Right ventricle myocardium inferior (tissue), 1 donor: ENCODE measurements at regions not wholly inside any gene's neighbourhood (a gene's known extent, or its start where the extent isn't known, plus 50 kb on each side); places are given as distances from the start of the nearest gene placed in this dataset.
A peak's percentile ranks its signal among the peaks of the same experiment; 100 is the strongest.

Source experiments
- ATAC-seq: fragments of 200-7000 bp; cut with Tn5 transposase; one replicate; pipeline ENCODE4 v1.9.1; 2020; ENCODE audit warnings: mild to moderate bottlenecking, moderate library complexity
- DNase-seq: peaks from one replicate; pipeline ENCODE4 v3.0.0; 2021; ENCODE audit errors: missing footprints
- intact Hi-C: fragments of 100-400 bp; cut with DNase I; formaldehyde crosslinking; loops from one replicate; pipeline ENCODE4 v1.11.0; 2022
- donor health status: DM: no; HTN: yes; CAD: no; lungs with severe emphysema.

DNA sequence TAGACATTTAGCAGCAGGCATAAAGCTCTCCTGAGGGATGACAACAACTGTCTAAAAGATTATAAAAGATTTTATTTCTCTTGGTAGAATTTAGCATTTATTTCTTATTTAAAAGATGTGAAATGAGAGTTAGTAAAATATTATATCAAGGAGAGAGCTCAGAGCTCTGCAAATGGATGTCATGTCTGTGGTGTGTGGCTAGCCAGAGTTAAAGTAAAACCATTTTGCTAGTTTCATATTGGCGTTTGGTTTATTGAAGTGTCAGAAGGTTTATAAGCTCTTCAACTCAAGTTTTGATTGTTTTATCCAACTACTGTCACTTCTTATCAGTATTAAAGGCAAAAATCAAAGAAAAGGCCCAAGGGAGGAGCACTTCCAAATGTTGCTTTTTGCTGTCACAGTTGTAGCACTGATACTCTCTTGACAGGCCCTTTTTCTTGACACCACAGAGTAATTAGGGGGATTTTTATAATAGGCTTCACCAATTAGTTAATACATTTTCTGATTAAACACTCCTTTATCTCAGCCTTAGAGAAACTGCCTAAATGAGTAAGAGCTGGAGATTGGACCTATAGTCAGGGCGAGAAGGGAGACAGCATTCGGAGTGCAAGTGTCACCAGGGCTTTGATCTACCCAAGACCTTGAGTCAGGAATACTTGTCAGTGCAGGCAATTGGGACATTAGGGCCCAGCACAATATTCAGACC is 233.9 kb downstream of the PTBP2 start:
- ATAC-seq (no peak), DNase-seq (no peak)
- intact Hi-C loops = no loop called here

DNA sequence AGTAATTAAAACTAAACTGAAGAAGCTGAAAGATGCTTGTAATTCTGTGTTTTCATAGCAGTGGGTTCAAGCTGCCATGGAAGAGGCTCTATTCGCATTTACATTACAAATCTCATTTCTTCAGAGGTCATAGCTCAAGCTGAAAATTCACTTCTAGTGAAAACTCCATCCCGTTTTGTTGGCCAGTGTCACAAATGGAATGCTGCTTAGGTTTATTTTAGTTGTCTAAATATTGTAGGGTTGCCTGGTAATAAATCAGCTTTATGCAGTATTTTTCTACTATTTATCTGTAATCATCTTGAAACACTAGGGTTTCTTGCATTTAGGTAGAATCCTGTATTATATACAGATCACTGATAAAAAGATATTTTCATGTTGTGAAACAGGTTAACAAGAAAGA is 240.6 kb downstream of the PTBP2 start:
- DNase-seq (no peak), ATAC-seq (no peak)
- intact Hi-C loops = loop anchor here (10.0 kb wide), 1 partner anchor 1503 kb away; no protein-coding TSS in a partner anchor

DNA sequence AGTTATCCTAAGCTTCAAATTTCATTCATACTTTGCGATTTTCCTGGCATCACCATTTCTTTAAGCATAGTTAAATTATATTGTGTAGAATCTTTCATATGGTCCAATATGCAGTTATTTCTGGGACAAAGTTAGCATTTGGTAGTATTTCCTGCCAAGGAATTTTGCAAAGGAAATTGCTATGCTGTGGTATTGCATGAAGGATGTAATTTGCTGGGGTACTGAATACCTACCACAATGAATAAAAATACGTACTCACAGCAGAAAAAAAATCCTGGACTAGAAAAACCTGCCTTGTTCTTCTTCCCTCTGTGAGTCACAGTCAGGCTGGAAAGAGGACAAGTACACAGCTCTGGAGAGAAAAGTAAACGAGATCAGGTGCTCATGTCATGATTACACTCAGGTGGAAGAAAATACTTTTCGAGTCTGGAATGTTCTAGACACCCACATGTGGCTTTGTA is 241.2 kb downstream of the PTBP2 start:
- no peak for DNase-seq
- intact Hi-C loops = loop anchor here (10.0 kb wide), 1 partner anchor 1502 kb away; no protein-coding TSS in a partner anchor
- no peak for ATAC-seq

DNA sequence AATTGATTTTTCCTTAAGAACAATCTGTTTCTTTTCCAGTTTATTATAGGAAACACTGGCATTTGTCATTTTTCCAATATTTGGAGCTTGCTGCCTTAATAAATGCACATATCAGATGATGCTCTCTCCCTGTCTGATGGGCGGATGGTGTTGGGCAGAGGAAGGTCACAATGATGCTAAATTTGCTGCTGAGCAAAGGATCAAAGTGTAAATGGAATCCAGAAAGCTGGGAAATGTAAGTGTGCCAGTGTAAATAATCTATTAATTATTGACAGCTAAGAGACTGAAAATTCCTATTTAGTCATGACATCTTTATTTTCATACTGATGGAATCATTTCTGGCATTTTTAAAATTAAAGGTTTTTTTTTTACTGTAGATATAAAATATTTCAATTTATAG is 243.2 kb downstream of the PTBP2 start:
- no peak for ATAC-seq
- intact Hi-C loops = loop anchor here (5.0 to 10.0 kb wide), 2 partner anchors 1088 to 1500 kb away; no protein-coding TSS in a partner anchor
- no peak for DNase-seq

DNA sequence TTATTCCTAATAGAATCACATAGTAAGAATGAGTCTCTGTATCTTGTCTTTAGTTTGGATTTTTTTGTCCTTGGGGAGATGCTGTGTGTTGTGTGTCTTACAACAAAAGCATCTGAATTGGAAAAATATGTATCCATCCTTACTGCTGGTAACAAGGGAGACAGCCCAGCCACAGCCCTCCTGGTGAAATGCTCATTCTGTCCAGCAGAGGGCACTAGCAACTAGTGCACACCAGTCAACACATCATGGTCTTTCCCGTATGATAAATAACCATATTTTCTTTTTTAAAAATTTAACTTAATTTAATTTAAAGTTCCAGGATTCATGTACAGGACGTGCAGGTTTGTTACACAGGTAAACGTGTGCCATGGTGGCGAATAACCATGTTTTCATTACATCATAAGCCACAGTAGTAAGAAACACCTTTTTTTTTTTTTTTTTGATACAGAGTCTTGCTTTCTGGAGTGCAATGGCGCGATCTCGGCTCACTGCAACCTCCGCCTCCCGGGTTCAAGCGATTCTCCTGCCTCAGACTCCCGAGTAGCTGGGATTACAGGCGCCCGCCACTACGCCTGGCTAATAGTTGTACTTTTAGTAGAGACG is 245.1 kb downstream of the PTBP2 start:
- DNase-seq (peak; percentile 70), ATAC-seq (peak; percentile 72)
- intact Hi-C loops = loop anchor here (5.0 to 10.0 kb wide), 2 partner anchors 1086 to 1498 kb away; no protein-coding TSS in a partner anchor

DNA sequence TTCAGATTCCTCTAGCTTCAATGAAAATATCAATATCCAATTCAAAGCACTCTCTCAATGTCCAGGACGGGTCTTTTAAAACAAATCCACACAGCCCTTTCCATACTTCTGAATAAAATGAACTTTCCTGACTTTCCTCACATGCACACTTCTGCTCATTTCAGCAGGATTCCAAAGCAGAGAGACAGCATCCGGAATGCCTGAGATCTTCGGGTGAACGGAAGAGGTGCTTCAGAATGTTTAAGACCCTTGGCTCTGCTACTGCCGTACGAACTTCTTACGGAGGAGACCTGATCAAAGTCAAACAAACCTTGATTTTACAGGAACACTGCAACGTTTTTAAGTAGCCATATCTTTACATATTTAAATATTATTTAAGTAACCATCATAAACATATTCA is 245.7 kb downstream of the PTBP2 start:
- no peak for DNase-seq
- intact Hi-C loops = loop anchor here (5.0 to 10.0 kb wide), 2 partner anchors 1085 to 1497 kb away; no protein-coding TSS in a partner anchor
- no peak for ATAC-seq

DNA sequence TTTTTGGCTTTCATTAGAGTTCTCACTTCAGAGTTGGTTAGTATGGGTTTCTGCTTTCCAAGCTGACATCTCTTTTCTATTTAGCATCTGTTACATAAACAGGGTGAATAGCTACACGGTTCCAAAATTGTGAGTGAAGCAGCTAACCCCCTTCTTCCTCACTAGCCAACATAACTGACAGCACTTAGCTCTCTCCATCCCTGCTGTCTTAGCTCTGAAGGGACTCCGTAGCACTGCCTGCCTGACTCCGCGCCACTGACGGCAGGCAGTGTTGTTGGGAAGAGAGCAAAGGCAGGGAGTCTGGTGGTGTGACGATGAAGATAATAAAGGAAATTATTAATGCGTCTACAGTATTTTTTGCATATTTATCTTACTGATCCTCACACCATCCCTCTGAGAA is 247.0 kb downstream of the PTBP2 start:
- DNase-seq (no peak), ATAC-seq (peak; percentile 71)
- intact Hi-C loops = loop anchor here (5.0 to 10.0 kb wide), 2 partner anchors 1084 to 1496 kb away; no protein-coding TSS in a partner anchor

DNA sequence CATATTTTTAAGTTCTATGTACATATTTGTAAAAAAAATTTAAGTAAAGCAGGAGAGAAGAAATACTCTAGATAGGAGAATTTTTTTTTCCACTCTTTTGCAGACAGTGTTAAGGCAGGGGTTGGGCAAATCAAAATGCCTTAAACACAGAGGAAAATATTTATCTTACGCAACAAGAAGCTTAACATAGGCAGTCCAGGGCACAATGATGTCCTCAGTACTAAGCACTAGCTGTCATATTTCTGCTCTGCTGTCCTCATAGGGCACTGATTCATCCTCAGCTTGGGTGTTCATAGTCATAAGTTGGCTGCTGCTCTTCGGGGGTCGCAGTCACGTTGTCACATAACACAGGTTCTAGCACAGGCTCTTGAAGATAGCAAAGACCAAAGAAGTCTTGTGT is 247.4 kb downstream of the PTBP2 start:
- intact Hi-C loops = loop anchor here (5.0 to 10.0 kb wide), 2 partner anchors 1083 to 1496 kb away; no protein-coding TSS in a partner anchor
- ATAC-seq = no peak

DNA sequence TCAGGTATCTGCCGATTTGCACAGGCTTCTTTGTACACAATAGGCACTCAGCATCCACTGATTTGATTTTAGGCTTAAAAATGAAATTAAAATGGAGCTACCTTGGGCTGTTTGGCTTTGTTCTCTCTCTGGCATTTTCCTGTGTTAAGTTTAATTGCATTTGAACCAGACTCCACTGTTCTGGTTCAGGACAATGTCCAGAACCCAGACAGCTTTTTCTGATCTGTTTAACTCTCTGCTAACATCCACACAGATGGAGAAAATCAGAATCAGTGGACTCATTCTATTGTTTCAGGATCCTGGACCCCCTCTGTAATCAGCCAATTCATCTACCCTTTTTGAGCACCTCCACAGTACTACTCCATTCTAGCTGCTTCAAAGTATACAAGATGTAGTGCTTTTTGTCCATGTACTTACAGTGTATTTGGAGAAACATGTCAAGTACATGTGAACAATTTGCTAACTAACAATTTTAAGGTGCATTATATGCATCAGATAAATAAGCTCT is 248.1 kb downstream of the PTBP2 start:
- intact Hi-C loops = loop anchor here (5.0 to 10.0 kb wide), 2 partner anchors 1083 to 1495 kb away; no protein-coding TSS in a partner anchor
- DNase-seq = no peak

More for the DNA sequence above, 247.4 kb downstream of the PTBP2 start:
- DNase-seq = no peak

DNA sequence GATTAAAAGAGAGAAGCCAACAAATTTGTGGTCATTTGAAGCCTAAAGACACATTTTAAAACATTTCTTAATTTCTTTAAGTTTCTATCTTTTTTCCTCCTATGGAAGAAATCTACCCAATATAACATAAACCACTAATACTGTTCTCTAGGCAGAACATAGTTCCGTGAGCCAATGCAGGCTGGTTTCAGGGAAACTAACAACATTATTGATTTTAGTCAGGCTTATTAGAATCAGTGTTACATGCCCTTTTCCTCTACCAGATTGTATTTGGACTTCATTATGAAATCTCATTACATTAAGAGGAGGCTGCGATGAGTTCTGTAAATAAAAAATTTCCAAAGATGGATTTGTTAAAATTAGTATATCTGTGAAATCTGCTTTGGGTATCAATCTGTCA is 249.9 kb downstream of the PTBP2 start:
- DNase-seq (no peak), ATAC-seq (no peak)
- intact Hi-C loops = no loop called here

More for the DNA sequence above, 248.1 kb downstream of the PTBP2 start:
- no peak for ATAC-seq

DNA sequence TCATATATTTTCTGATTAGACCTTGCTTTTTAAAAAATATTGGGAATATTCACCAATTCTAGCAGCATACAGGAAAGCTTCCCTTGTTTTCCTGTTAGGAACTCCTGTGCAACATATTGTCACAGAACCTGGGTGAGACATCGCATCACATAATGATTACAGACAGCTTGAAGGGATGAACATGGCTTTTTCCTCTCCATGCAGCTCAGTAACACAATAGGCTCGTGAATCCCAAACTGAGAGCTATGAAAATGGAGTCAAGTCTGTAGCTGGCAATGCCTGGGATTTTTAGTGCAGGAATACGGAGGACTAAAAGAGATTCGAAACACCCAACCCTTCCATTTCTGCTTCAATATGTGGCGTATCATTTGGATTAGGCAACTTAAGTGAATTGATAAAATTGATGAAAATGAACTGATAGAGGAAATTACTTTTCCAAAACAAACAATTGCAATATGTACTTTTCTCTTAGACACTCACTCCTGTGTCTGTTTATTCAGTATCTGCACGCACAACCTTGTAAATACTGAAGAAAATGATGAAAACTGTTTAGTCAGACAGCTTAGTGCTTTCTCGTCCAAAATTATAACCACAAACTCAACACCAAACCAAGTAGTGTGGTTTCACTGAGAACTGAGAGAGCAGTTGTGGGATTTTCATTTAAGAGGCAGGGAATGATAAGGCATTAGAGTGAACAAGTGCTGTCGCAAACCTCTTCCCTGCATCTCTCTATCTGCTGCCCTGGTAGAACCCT is 250.4 kb downstream of the PTBP2 start:
- ATAC-seq (no peak), DNase-seq (no peak)
- intact Hi-C loops = no loop called here

DNA sequence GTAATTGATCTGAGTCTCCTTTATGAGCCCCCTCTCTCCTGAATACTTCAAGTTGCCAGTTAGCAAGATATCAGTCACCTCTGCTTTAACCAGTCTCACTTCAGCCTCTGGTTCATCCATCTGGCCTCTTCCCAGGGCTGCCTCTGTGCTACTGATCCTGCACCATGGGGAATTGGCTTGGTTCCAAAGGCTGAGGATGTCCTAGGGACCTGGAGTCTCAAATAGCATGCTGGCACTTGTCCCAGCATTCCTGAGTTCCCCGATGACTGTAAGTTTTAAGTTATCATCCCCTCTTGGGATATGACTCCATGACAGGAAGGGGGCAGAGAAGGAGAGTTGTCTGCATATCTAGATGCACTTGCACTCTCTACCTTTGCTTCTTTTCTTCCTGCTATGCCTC is 252.0 kb downstream of the PTBP2 start:
- intact Hi-C loops = no loop called here
- ATAC-seq (no peak), DNase-seq (no peak)

DNA sequence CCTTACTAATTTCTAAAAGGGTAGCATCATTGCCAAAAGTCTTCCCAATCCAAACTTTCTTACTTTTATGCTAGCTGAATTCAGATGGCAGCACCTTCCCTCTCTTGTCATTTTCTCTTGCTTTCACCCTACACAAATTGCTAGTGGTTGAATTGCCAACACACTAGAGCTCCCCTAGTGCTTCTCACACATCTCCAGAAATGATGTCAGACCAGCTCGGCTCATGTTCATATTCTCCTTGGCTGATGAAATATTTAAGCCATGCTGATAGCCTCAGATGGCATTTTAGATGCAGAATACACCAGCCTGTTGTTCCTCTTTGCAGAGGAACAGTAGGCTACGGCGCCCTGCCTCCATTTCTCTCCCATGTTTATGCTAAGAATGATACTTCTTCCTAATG is 256.9 kb downstream of the PTBP2 start:
- intact Hi-C loops = no loop called here
- no peak for DNase-seq

DNA sequence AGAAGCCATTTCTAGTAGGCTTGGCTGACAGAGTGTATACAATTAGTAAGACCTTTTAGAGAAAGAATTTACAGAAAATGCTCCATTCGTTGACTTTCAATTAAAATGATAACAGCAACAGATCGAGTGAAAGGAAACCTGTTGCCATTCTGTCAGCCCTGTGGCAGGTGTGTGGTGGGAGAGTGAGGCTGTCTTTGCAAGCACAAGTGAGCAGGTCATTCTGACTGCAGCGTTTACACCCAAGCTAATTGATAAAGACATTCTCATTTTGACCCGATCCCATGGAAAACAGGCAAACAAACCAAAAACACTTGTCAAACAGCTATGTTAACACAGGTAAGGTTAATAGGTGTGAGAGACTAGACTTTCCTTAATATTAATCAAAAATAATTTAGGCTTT is 257.3 kb downstream of the PTBP2 start:
- no peak for DNase-seq
- intact Hi-C loops = no loop called here
- ATAC-seq = no peak

More for the DNA sequence above, 256.9 kb downstream of the PTBP2 start:
- no peak for ATAC-seq

DNA sequence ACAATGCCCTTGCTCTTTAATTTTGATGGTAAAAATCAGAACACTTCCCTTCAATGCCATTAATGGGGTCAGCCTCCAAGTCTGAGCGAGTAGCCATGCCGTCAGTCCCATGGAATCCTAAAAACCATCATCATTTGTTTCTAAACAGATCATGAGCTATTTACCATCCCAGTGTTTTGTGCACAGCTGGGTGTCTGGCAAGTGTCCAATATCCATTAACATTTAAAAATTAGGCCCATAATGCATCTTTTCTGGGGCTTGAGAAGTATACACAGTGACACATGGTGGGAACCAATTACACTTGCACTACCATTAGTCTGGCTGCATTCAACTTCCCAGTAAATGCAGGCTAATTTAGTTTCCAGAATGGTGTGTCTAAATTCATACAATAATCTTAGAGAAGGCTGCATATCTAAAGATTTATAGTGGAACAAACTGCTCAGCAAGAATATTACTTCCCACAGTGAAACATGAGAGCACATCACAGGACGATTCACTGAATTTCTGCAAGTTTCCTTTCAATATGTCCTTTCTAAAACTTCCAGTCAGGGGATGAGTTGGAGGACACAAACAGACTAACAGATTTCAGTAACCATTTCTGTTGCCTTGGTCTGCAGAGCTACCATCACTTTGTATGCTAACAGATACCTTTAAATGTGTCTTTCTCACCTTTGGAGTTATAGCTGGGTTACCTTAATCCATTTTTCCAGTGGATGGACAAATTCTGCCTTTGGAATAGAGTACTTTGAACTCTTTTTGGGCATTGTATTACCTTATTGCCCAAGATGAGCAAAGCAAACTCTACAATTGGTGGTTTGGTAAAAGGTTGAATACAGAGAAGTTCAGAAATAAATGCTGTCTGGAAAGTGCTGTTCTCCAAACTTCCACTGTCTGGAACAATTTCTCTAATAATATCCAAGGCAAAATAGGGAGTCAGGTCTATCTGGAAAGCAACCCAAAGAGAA is 258.0 kb downstream of the PTBP2 start:
- intact Hi-C loops = no loop called here
- DNase-seq (no peak), ATAC-seq (no peak)

DNA sequence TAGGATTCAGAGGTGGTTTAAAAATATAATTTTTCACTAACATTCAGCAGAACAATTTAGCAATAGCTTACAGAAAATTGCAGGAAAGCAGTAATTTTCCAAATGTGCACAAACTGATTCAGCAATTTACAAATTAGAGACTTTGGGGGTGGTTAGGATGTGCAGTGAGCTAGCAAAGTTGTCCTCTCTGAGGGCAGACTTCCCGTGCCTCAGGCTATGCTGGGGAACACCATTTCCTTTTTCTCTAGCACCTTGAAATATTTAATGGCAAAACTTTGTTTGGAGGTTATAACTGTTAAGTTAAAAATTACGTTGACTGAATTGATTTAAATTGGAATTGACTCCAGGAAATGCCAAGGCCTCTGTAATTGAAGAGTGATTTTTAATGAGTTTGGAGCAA is 258.9 kb downstream of the PTBP2 start:
- no peak for DNase-seq
- intact Hi-C loops = no loop called here
- no peak for ATAC-seq

DNA sequence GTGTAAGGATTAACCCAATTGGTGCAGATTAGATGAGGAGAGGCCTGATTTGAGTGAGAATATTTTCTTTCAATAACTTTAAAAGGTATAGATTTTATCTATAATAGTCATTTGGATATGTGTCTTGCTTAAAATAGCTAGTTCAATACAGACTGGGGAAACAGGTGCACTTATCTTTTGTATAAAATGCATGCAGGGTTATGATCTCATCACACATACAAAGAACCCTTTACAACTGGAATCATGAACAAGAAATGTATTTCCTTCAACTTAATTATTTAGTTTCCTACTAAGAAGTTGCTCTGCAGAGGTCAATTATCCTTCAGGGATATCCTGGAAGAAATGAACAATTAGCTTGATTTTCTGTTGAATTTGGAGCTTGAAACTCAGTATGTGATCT is 259.6 kb downstream of the PTBP2 start:
- intact Hi-C loops = no loop called here
- no peak for ATAC-seq
- DNase-seq = no peak

DNA sequence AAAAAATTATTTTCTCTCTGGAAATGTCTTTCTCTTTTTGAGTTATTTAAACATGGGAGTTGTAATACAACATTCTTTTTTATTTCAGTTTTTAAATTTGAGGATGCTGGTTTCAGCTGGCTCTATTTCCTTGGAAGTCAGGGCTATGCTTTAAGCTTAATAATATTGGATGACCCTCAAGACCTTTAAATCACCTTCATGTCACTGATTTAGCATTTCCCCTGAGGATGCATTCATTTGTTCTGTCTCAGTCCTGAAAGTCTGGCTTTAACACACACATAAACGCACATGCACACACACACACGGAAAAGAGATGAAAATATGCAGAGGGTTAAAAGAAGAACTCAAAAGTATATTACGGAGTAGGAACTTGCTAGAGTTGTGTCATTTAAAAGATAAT is 260.5 kb downstream of the PTBP2 start:
- intact Hi-C loops = no loop called here
- ATAC-seq = no peak
- no peak for DNase-seq
